ENCODE measurements at regions not wholly inside any gene's neighbourhood (a gene's known extent, or its start where the extent isn't known, plus 50 kb on each side); places are given as distances from the start of the nearest gene placed in this dataset.

- DNase-seq, result no peak
- ATAC-seq, result no peak
- no peaks in the 10 kb centered on the region for H3K36me3 Mint-ChIP-seq (ENCODE audit: low read depth)
- no peaks in the 10 kb centered on the region for H3K27me3 Mint-ChIP-seq (ENCODE audit: low read depth)
- no peaks in the 10 kb centered on the region for H3K4me1 Mint-ChIP-seq (ENCODE audit: low read depth)
- ChIA-PET POLR2A (no interaction called here), CTCF (no interaction called here)
- H3K9me3 Mint-ChIP-seq (ENCODE audit: insufficient read depth), result peaks cover 18% of the 10 kb centered on the region
- no peak overlapping the region for H3K27ac Mint-ChIP-seq
- no peak overlapping the region for H3K4me3 Mint-ChIP-seq
These were observed 425.9 kb downstream of the HTR1B start for GRCh38 chr6:77037439-77037838.

DNA sequence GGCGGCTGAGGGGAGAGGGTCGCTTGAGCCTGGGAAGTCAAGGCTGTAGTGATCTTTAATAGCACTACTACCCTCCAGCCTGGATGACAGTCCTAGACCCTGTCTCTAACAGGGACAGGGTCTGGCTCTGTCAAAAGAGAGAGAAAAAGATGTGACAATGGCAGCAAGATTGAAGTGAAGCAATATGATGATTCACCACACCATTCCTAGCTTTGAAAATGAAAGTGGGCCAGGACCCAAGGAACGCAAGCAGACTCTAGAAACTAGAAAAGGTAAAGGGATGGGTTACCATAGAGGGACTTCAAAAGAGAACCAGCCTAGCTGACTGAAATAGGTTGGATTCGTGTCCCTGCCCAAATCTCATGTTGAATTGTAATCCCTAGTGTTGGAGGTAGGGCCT lies 426.9 kb downstream of the HTR1B start:
- H3K27ac Mint-ChIP-seq, result no peak overlapping the region
- no peak for ATAC-seq

GRCh38 chr6:77034161-77034560 lies 429.1 kb downstream of the HTR1B start:
- Mint-ChIP-seq H3K27me3 (ENCODE audit: low read depth) (no peaks in the 10 kb centered on the region), H3K36me3 (ENCODE audit: low read depth) (no peaks in the 10 kb centered on the region), H3K4me3 (no peak overlapping the region), H3K4me1 (ENCODE audit: low read depth) (no peaks in the 10 kb centered on the region), H3K9me3 (ENCODE audit: insufficient read depth) (peaks cover 14% of the 10 kb centered on the region), H3K27ac (no peak overlapping the region)
- CTCF ChIA-PET, result no interaction called here
- ATAC-seq (no peak), DNase-seq (no peak)
- POLR2A ChIA-PET, result no interaction called here

More for the DNA sequence above, 426.9 kb downstream of the HTR1B start:
- no peak for DNase-seq
- no peaks in the 10 kb centered on the region for H3K36me3 Mint-ChIP-seq (ENCODE audit: low read depth)
- H3K4me1 Mint-ChIP-seq (ENCODE audit: low read depth), result no peaks in the 10 kb centered on the region
- no peaks in the 10 kb centered on the region for H3K27me3 Mint-ChIP-seq (ENCODE audit: low read depth)
- ChIA-PET CTCF (no interaction called here), POLR2A (no interaction called here)
- no peak overlapping the region for H3K4me3 Mint-ChIP-seq
- H3K9me3 Mint-ChIP-seq (ENCODE audit: insufficient read depth), result peaks cover 18% of the 10 kb centered on the region

GRCh38 chr6:77030929-77031674 lies 432.2 kb downstream of the HTR1B start:
- H3K27me3 Mint-ChIP-seq (ENCODE audit: low read depth), result no peaks in the 10 kb centered on the region
- no peak overlapping the region for H3K27ac Mint-ChIP-seq
- no peaks in the 10 kb centered on the region for H3K36me3 Mint-ChIP-seq (ENCODE audit: low read depth)
- no peaks in the 10 kb centered on the region for H3K4me1 Mint-ChIP-seq (ENCODE audit: low read depth)
- ATAC-seq, result no peak
- ChIA-PET POLR2A (no interaction called here), CTCF (no interaction called here)
- DNase-seq, result no peak
- H3K9me3 Mint-ChIP-seq (ENCODE audit: insufficient read depth), result peaks cover 9% of the 10 kb centered on the region
- H3K4me3 Mint-ChIP-seq, result no peak overlapping the region

DNA sequence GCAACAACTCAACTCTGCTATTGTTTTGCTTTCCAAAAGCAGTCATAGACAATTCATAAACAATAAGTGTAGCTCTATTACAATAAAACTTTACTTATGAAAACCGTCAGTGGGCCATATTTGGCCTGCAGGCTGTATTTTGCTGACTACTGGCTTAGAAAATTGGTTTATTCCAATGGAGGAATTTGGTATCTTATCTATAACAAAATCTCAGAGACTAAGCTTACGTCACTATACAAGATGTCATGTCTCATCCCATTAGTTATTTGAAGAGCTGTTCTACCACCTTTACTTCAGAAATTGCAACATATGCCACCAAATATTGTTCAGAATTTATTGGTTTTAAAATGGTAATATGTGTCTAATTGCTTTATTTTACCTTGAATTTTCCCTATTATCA lies 436.9 kb downstream of the HTR1B start:
- ATAC-seq, result no peak
- POLR2A ChIA-PET, result no interaction called here

GRCh38 chr6:77025736-77026223 lies 437.5 kb downstream of the HTR1B start:
- H3K36me3 Mint-ChIP-seq (ENCODE audit: low read depth), result no peaks in the 10 kb centered on the region

More for the DNA sequence above, 436.9 kb downstream of the HTR1B start:
- peaks cover 9% of the 10 kb centered on the region for H3K9me3 Mint-ChIP-seq (ENCODE audit: insufficient read depth)
- DNase-seq, result no peak
- no peak overlapping the region for H3K4me3 Mint-ChIP-seq
- no peaks in the 10 kb centered on the region for H3K27me3 Mint-ChIP-seq (ENCODE audit: low read depth)
- no peaks in the 10 kb centered on the region for H3K36me3 Mint-ChIP-seq (ENCODE audit: low read depth)
- no peaks in the 10 kb centered on the region for H3K4me1 Mint-ChIP-seq (ENCODE audit: low read depth)
- no peak overlapping the region for H3K27ac Mint-ChIP-seq
- CTCF ChIA-PET, result no interaction called here

DNA sequence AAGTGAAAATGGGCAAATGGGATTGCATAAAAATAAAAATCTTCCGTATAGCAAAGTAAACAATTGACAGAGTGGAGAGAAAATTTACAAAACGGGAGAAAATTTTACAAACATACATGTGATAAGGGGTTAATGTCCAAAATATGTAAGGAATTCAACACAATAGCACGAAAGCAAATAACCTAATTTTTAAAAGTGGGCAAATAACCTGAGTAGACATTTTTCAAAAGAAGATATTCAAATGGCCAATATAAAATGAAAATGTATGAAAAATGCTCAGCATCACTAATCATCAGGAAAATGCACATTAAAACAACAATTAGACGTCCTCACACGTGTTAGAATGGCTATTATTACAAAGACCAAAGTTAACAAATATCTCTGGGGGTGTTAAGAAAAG lies 441.5 kb downstream of the HTR1B start:
- CTCF ChIA-PET, result no interaction called here
- ATAC-seq, result no peak
- POLR2A ChIA-PET, result no interaction called here
- no peaks in the 10 kb centered on the region for H3K9me3 Mint-ChIP-seq (ENCODE audit: insufficient read depth)
- H3K36me3 Mint-ChIP-seq (ENCODE audit: low read depth), result no peaks in the 10 kb centered on the region
- no peaks in the 10 kb centered on the region for H3K27me3 Mint-ChIP-seq (ENCODE audit: low read depth)
- H3K4me3 Mint-ChIP-seq, result no peak overlapping the region
- no peak for DNase-seq
- H3K27ac Mint-ChIP-seq, result no peak overlapping the region
- H3K4me1 Mint-ChIP-seq (ENCODE audit: low read depth), result no peaks in the 10 kb centered on the region

More at GRCh38 chr6:77025736-77026223, 437.5 kb downstream of the HTR1B start:
- ATAC-seq (no peak), DNase-seq (no peak)
- ChIA-PET POLR2A (no interaction called here), CTCF (no interaction called here)
- Mint-ChIP-seq H3K9me3 (ENCODE audit: insufficient read depth) (peaks cover 9% of the 10 kb centered on the region), H3K27ac (no peak overlapping the region), H3K27me3 (ENCODE audit: low read depth) (no peaks in the 10 kb centered on the region), H3K4me1 (ENCODE audit: low read depth) (no peaks in the 10 kb centered on the region), H3K4me3 (no peak overlapping the region)

GRCh38 chr6:77021232-77021631 lies 442.1 kb downstream of the HTR1B start:
- DNase-seq, result no peak
- ChIA-PET CTCF (no interaction called here), POLR2A (no interaction called here)
- H3K36me3 Mint-ChIP-seq (ENCODE audit: low read depth), result no peaks in the 10 kb centered on the region
- H3K9me3 Mint-ChIP-seq (ENCODE audit: insufficient read depth), result no peaks in the 10 kb centered on the region
- no peak for ATAC-seq
- H3K27me3 Mint-ChIP-seq (ENCODE audit: low read depth), result no peaks in the 10 kb centered on the region
- no peak overlapping the region for H3K4me3 Mint-ChIP-seq
- H3K4me1 Mint-ChIP-seq (ENCODE audit: low read depth), result no peaks in the 10 kb centered on the region
- no peak overlapping the region for H3K27ac Mint-ChIP-seq

GRCh38 chr6:77019081-77019480 lies 444.2 kb downstream of the HTR1B start:
- Mint-ChIP-seq H3K36me3 (ENCODE audit: low read depth) (no peaks in the 10 kb centered on the region), H3K27me3 (ENCODE audit: low read depth) (no peaks in the 10 kb centered on the region), H3K27ac (no peak overlapping the region), H3K4me1 (ENCODE audit: low read depth) (no peaks in the 10 kb centered on the region), H3K4me3 (no peak overlapping the region), H3K9me3 (ENCODE audit: insufficient read depth) (peaks cover 9% of the 10 kb centered on the region)
- ATAC-seq (no peak), DNase-seq (no peak)
- ChIA-PET CTCF (no interaction called here), POLR2A (no interaction called here)

GRCh38 chr6:77017537-77017936 lies 445.8 kb downstream of the HTR1B start:
- ATAC-seq, result no peak
- no peak overlapping the region for H3K27ac Mint-ChIP-seq
- POLR2A ChIA-PET, result no interaction called here
- no peaks in the 10 kb centered on the region for H3K4me1 Mint-ChIP-seq (ENCODE audit: low read depth)
- peaks cover 11% of the 10 kb centered on the region for H3K9me3 Mint-ChIP-seq (ENCODE audit: insufficient read depth)
- DNase-seq, result no peak
- H3K4me3 Mint-ChIP-seq, result no peak overlapping the region
- no peaks in the 10 kb centered on the region for H3K27me3 Mint-ChIP-seq (ENCODE audit: low read depth)
- H3K36me3 Mint-ChIP-seq (ENCODE audit: low read depth), result no peaks in the 10 kb centered on the region
- CTCF ChIA-PET, result no interaction called here

GRCh38 chr6:77015350-77015749 lies 447.9 kb downstream of the HTR1B start:
- Mint-ChIP-seq H3K36me3 (ENCODE audit: low read depth) (no peaks in the 10 kb centered on the region), H3K4me1 (ENCODE audit: low read depth) (no peaks in the 10 kb centered on the region), H3K4me3 (no peak overlapping the region), H3K27ac (no peak overlapping the region), H3K9me3 (ENCODE audit: insufficient read depth) (peaks cover 14% of the 10 kb centered on the region), H3K27me3 (ENCODE audit: low read depth) (no peaks in the 10 kb centered on the region)
- DNase-seq (no peak), ATAC-seq (no peak)
- ChIA-PET CTCF (no interaction called here), POLR2A (no interaction called here)

- ATAC-seq (no peak), DNase-seq (no peak)
- no peak overlapping the region for H3K27ac Mint-ChIP-seq
- no peaks in the 10 kb centered on the region for H3K36me3 Mint-ChIP-seq (ENCODE audit: low read depth)
- no peaks in the 10 kb centered on the region for H3K27me3 Mint-ChIP-seq (ENCODE audit: low read depth)
- no peaks in the 10 kb centered on the region for H3K4me1 Mint-ChIP-seq (ENCODE audit: low read depth)
- no peak overlapping the region for H3K4me3 Mint-ChIP-seq
- CTCF ChIA-PET, result no interaction called here
- POLR2A ChIA-PET, result no interaction called here
- H3K9me3 Mint-ChIP-seq (ENCODE audit: insufficient read depth), result peaks cover 21% of the 10 kb centered on the region
These were observed 451.3 kb downstream of the HTR1B start for GRCh38 chr6:77011929-77012545.
